ENCODE measurements at regions not wholly inside any gene's neighbourhood (a gene's known extent, or its start where the extent isn't known, plus 50 kb on each side); places are given as distances from the start of the nearest gene placed in this dataset.
A peak's percentile ranks its signal among the peaks of the same experiment; 100 is the strongest.
"Not testable (repeated sequence)": the region's sequence is repeated elsewhere in the genome, so short reads cannot be mapped to it uniquely, and the experiment has no call there.

- Histone ChIP-seq H3K4me1 (ENCODE audit: control insufficient read depth, insufficient read depth, low read length) (no peaks in the 10 kb centered on the region), H3K27ac (ENCODE audit: low read depth, low read length) (no peak overlapping the region), H3K36me3 (ENCODE audit: control insufficient read depth, insufficient read depth, low read length) (no peaks in the 10 kb centered on the region), H3K9me3 (ENCODE audit: control insufficient read depth, insufficient read depth, low read length) (no peaks in the 10 kb centered on the region), H3K27me3 (ENCODE audit: control insufficient read depth, insufficient read depth, low read length) (no peaks in the 10 kb centered on the region), H3K4me3 (ENCODE audit: low read depth, low read length) (no peak overlapping the region)
- peak in 2 of 6 donors; percentile 7 to 36 for DNase-seq (ENCODE audit: low read depth in 4 of 6, low spot score in 6 of 6)
- no CpG with 5 or more reads among the region's 2 CpGs for WGBS (ENCODE audit: insufficient coverage)
These were observed 315.2 kb downstream of the TMX3 start for GRCh38 chr18:68399721-68400120.

GRCh38 chr18:68397241-68398035, 317.5 kb downstream of the TMX3 start:
- no peaks in the 10 kb centered on the region for H3K36me3 ChIP-seq (ENCODE audit: control insufficient read depth, insufficient read depth, low read length)
- no peaks in the 10 kb centered on the region for H3K4me1 ChIP-seq (ENCODE audit: control insufficient read depth, insufficient read depth, low read length)
- no peaks in the 10 kb centered on the region for H3K9me3 ChIP-seq (ENCODE audit: control insufficient read depth, insufficient read depth, low read length)
- no peak for DNase-seq (ENCODE audit: low read depth in 4 of 6, low spot score in 6 of 6)
- H3K27me3 ChIP-seq (ENCODE audit: control insufficient read depth, insufficient read depth, low read length) = no peaks in the 10 kb centered on the region
- no peak overlapping the region for H3K4me3 ChIP-seq (ENCODE audit: low read depth, low read length)
- H3K27ac ChIP-seq (ENCODE audit: low read depth, low read length) = no peak overlapping the region
- WGBS (ENCODE audit: insufficient coverage) = 93% methylated on average over 2 of the region's 6 CpGs

GRCh38 chr18:68394705-68395104, 320.2 kb downstream of the TMX3 start:
- no peaks in the 10 kb centered on the region for H3K27me3 ChIP-seq (ENCODE audit: control insufficient read depth, insufficient read depth, low read length)
- H3K36me3 ChIP-seq (ENCODE audit: control insufficient read depth, insufficient read depth, low read length) = no peaks in the 10 kb centered on the region
- no peaks in the 10 kb centered on the region for H3K9me3 ChIP-seq (ENCODE audit: control insufficient read depth, insufficient read depth, low read length)
- DNase-seq (ENCODE audit: low read depth in 4 of 6, low spot score in 6 of 6) = no peak
- no peak overlapping the region for H3K27ac ChIP-seq (ENCODE audit: low read depth, low read length)
- no peaks in the 10 kb centered on the region for H3K4me1 ChIP-seq (ENCODE audit: control insufficient read depth, insufficient read depth, low read length)
- 94% methylated on average over 2 of the region's 4 CpGs for WGBS (ENCODE audit: insufficient coverage)
- H3K4me3 ChIP-seq (ENCODE audit: low read depth, low read length) = no peak overlapping the region

- Histone ChIP-seq H3K9me3 (ENCODE audit: control insufficient read depth, insufficient read depth, low read length) (no peaks in the 10 kb centered on the region), H3K4me3 (ENCODE audit: low read depth, low read length) (no peak overlapping the region), H3K4me1 (ENCODE audit: control insufficient read depth, insufficient read depth, low read length) (no peaks in the 10 kb centered on the region), H3K27me3 (ENCODE audit: control insufficient read depth, insufficient read depth, low read length) (no peaks in the 10 kb centered on the region), H3K27ac (ENCODE audit: low read depth, low read length) (no peak overlapping the region), H3K36me3 (ENCODE audit: control insufficient read depth, insufficient read depth, low read length) (no peaks in the 10 kb centered on the region)
- no peak for DNase-seq (ENCODE audit: low read depth in 4 of 6, low spot score in 6 of 6)
These were observed 323.1 kb downstream of the TMX3 start for GRCh38 chr18:68391801-68392200.

GRCh38 chr18:68387246-68387645, 327.7 kb downstream of the TMX3 start:
- H3K9me3 ChIP-seq (ENCODE audit: control insufficient read depth, insufficient read depth, low read length) = no peaks in the 10 kb centered on the region
- no peak for DNase-seq (ENCODE audit: low read depth in 4 of 6, low spot score in 6 of 6)
- no peak overlapping the region for H3K27ac ChIP-seq (ENCODE audit: low read depth, low read length)

GRCh38 chr18:68383979-68384378, 330.9 kb downstream of the TMX3 start:
- H3K36me3 ChIP-seq (ENCODE audit: control insufficient read depth, insufficient read depth, low read length); H3K9me3 ChIP-seq (ENCODE audit: control insufficient read depth, insufficient read depth, low read length); H3K27ac ChIP-seq (ENCODE audit: low read depth, low read length); DNase-seq (ENCODE audit: low read depth in 4 of 6, low spot score in 6 of 6); H3K27me3 ChIP-seq (ENCODE audit: control insufficient read depth, insufficient read depth, low read length); H3K4me1 ChIP-seq (ENCODE audit: control insufficient read depth, insufficient read depth, low read length); H3K4me3 ChIP-seq (ENCODE audit: low read depth, low read length): not testable (repeated sequence)
- 89% methylated on average over 1 of the region's 1 CpG for WGBS (ENCODE audit: insufficient coverage)

More at GRCh38 chr18:68387246-68387645, 327.7 kb downstream of the TMX3 start:
- Histone ChIP-seq H3K36me3 (ENCODE audit: control insufficient read depth, insufficient read depth, low read length) (no peaks in the 10 kb centered on the region), H3K27me3 (ENCODE audit: control insufficient read depth, insufficient read depth, low read length) (no peaks in the 10 kb centered on the region), H3K4me3 (ENCODE audit: low read depth, low read length) (no peak overlapping the region), H3K4me1 (ENCODE audit: control insufficient read depth, insufficient read depth, low read length) (no peaks in the 10 kb centered on the region)

- Histone ChIP-seq H3K4me3 (ENCODE audit: low read depth, low read length) (no peak overlapping the region), H3K27me3 (ENCODE audit: control insufficient read depth, insufficient read depth, low read length) (no peaks in the 10 kb centered on the region), H3K4me1 (ENCODE audit: control insufficient read depth, insufficient read depth, low read length) (no peaks in the 10 kb centered on the region), H3K36me3 (ENCODE audit: control insufficient read depth, insufficient read depth, low read length) (no peaks in the 10 kb centered on the region), H3K9me3 (ENCODE audit: control insufficient read depth, insufficient read depth, low read length) (no peaks in the 10 kb centered on the region), H3K27ac (ENCODE audit: low read depth, low read length) (no peak overlapping the region)
- DNase-seq (ENCODE audit: low read depth in 4 of 6, low spot score in 6 of 6) = no peak
These were observed 338.0 kb downstream of the TMX3 start for GRCh38 chr18:68376926-68377325.

- H3K36me3 ChIP-seq (ENCODE audit: control insufficient read depth, insufficient read depth, low read length) = no peaks in the 10 kb centered on the region
- no peak overlapping the region for H3K4me3 ChIP-seq (ENCODE audit: low read depth, low read length)
- 91% methylated on average over 2 of the region's 5 CpGs for WGBS (ENCODE audit: insufficient coverage)
- peaks cover 2% of the 10 kb centered on the region for H3K9me3 ChIP-seq (ENCODE audit: control insufficient read depth, insufficient read depth, low read length)
- no peaks in the 10 kb centered on the region for H3K4me1 ChIP-seq (ENCODE audit: control insufficient read depth, insufficient read depth, low read length)
- no peak overlapping the region for H3K27ac ChIP-seq (ENCODE audit: low read depth, low read length)
- DNase-seq (ENCODE audit: low read depth in 4 of 6, low spot score in 6 of 6) = no peak
- H3K27me3 ChIP-seq (ENCODE audit: control insufficient read depth, insufficient read depth, low read length) = no peaks in the 10 kb centered on the region
These were observed 352.0 kb downstream of the TMX3 start for GRCh38 chr18:68362907-68363306.

GRCh38 chr18:68355637-68356036, 359.3 kb downstream of the TMX3 start:
- H3K27ac ChIP-seq (ENCODE audit: low read depth, low read length) = no peak overlapping the region
- H3K9me3 ChIP-seq (ENCODE audit: control insufficient read depth, insufficient read depth, low read length) = peaks cover 3% of the 10 kb centered on the region
- no peak overlapping the region for H3K4me3 ChIP-seq (ENCODE audit: low read depth, low read length)
- 96% methylated on average over 2 of the region's 3 CpGs for WGBS (ENCODE audit: insufficient coverage)
- no peaks in the 10 kb centered on the region for H3K4me1 ChIP-seq (ENCODE audit: control insufficient read depth, insufficient read depth, low read length)
- no peak for DNase-seq (ENCODE audit: low read depth in 4 of 6, low spot score in 6 of 6)
- H3K27me3 ChIP-seq (ENCODE audit: control insufficient read depth, insufficient read depth, low read length) = no peaks in the 10 kb centered on the region
- H3K36me3 ChIP-seq (ENCODE audit: control insufficient read depth, insufficient read depth, low read length) = no peaks in the 10 kb centered on the region

- no peak overlapping the region for H3K4me3 ChIP-seq (ENCODE audit: low read depth, low read length)
- no CpG with 5 or more reads among the region's 1 CpG for WGBS (ENCODE audit: insufficient coverage)
- H3K27me3 ChIP-seq (ENCODE audit: control insufficient read depth, insufficient read depth, low read length) = no peaks in the 10 kb centered on the region
- no peaks in the 10 kb centered on the region for H3K36me3 ChIP-seq (ENCODE audit: control insufficient read depth, insufficient read depth, low read length)
- no peak overlapping the region for H3K27ac ChIP-seq (ENCODE audit: low read depth, low read length)
- DNase-seq (ENCODE audit: low read depth in 4 of 6, low spot score in 6 of 6) = peak in 1 of 6 donors; percentile 9
- H3K4me1 ChIP-seq (ENCODE audit: control insufficient read depth, insufficient read depth, low read length) = no peaks in the 10 kb centered on the region
- H3K9me3 ChIP-seq (ENCODE audit: control insufficient read depth, insufficient read depth, low read length) = peaks cover 3% of the 10 kb centered on the region
These were observed 360.7 kb downstream of the TMX3 start for GRCh38 chr18:68354176-68354575.

Data from spinal cord (tissue), 9 donors.